GM23338 (cell line): ENCODE measurements at regions not wholly inside any gene's neighbourhood (a gene's known extent, or its start where the extent isn't known, plus 50 kb on each side); places are given as distances from the start of the nearest gene placed in this dataset.

Source experiments
- ATAC-seq: fragments of 200-7000 bp; cut with Tn5 transposase; 3 replicates; pipeline ENCODE4 v1.9.1; 2020
- DNase-seq: peaks from one replicate; pipeline ENCODE4 v3.0.0-alpha.2; 2015; ENCODE audit warnings: low spot score
- H2AFZ ChIP-seq: fragments of 200-600 bp; sonication (generic); 2 replicates; pipeline ENCODE4 v1.8.0; 2016; ENCODE audit warnings: antibody characterized with exemption, mild to moderate bottlenecking, moderate library complexity
- H3F3A ChIP-seq: fragments of 200-600 bp; sonication (generic); replicated peaks from 2 replicates; pipeline ENCODE4 v1.8.0; 2017; ENCODE audit warnings: antibody characterized with exemption, mixed run types, low read depth
- H3K27ac ChIP-seq: fragments of 200-600 bp; sonication (generic); 2 replicates; pipeline ENCODE4 v1.6.1; 2016; ENCODE audit warnings: low read depth
- H3K27me3 ChIP-seq: fragments of 200-600 bp; sonication (generic); 2 replicates; pipeline ENCODE4 v1.8.0; 2016; ENCODE audit warnings: mild to moderate bottlenecking, mixed run types, moderate library complexity; ENCODE audit not compliant: insufficient read depth
- H3K36me3 ChIP-seq: fragments of 200-600 bp; sonication (generic); 2 replicates; pipeline ENCODE4 v1.8.0; 2016; ENCODE audit warnings: mild to moderate bottlenecking; ENCODE audit not compliant: insufficient read depth
- H3K4me1 ChIP-seq: fragments of 200-600 bp; sonication (generic); 2 replicates; pipeline ENCODE4 v1.8.0; 2016; ENCODE audit warnings: mild to moderate bottlenecking, moderate library complexity; ENCODE audit not compliant: insufficient read depth
- H3K4me2 ChIP-seq: fragments of 200-600 bp; sonication (generic); 2 replicates; pipeline ENCODE4 v1.7.1; 2017; ENCODE audit warnings: mixed run types
- H3K4me3 ChIP-seq: fragments of 200-600 bp; sonication (generic); 2 replicates; pipeline ENCODE4 v1.6.1; 2016; ENCODE audit warnings: mixed run types
- H3K79me2 ChIP-seq: fragments of 200-600 bp; sonication (generic); replicated peaks from 2 replicates; pipeline ENCODE4 v1.8.0; 2017; ENCODE audit warnings: mild to moderate bottlenecking; ENCODE audit not compliant: insufficient read depth
- H3K9me2 ChIP-seq: fragments of 200-600 bp; sonication (generic); 2 replicates; pipeline ENCODE4 v1.8.0; 2017; ENCODE audit not compliant: insufficient read depth
- H4K20me1 ChIP-seq: fragments of 200-600 bp; sonication (generic); replicated peaks from 2 replicates; pipeline ENCODE4 v1.8.0; 2017; ENCODE audit warnings: mild to moderate bottlenecking; ENCODE audit not compliant: insufficient read depth
- H3K27ac Mint-ChIP-seq: 2 replicates; pipeline ENCODE4 v1.8.0; 2020; ENCODE audit warnings: inconsistent platforms, mild to moderate bottlenecking, moderate library complexity, mixed read lengths
- H3K27me3 Mint-ChIP-seq: 3 replicates; pipeline ENCODE4 v1.8.0; 2022; ENCODE audit warnings: low read depth, mild to moderate bottlenecking, moderate library complexity, mixed read lengths, inconsistent platforms; ENCODE audit not compliant: insufficient read depth, poor library complexity
- H3K36me3 Mint-ChIP-seq: 3 replicates; pipeline ENCODE4 v1.8.0; 2021; ENCODE audit warnings: low read depth, mild to moderate bottlenecking, inconsistent platforms, moderate library complexity, mixed read lengths
- H3K4me1 Mint-ChIP-seq: 3 replicates; pipeline ENCODE4 v1.8.0; 2020; ENCODE audit warnings: mild to moderate bottlenecking, inconsistent platforms, mixed read lengths
- H3K4me3 Mint-ChIP-seq: 3 replicates; pipeline ENCODE4 v1.8.0; 2021; ENCODE audit warnings: moderate library complexity, mild to moderate bottlenecking, inconsistent platforms, mixed read lengths
- H3K9me3 Mint-ChIP-seq: 3 replicates; pipeline ENCODE4 v1.8.0; 2020; ENCODE audit warnings: moderate library complexity, mild to moderate bottlenecking, inconsistent platforms, mixed read lengths
- CREB1 ChIP-seq: fragments of 250-450 bp; sonication (Bioruptor Pico); IDR thresholded peaks from 2 replicates; pipeline ENCODE4 v1.5.0; 2020; ENCODE audit warnings: low read depth, mild to moderate bottlenecking, moderate library complexity
- EZH2 ChIP-seq: fragments of 200-600 bp; sonication (generic); IDR thresholded peaks from one replicate; pipeline ENCODE4 v1.8.0; 2017; ENCODE audit warnings: antibody characterized with exemption, mild to moderate bottlenecking, low read depth; ENCODE audit not compliant: unreplicated experiment
- EZH2phosphoT487 ChIP-seq: fragments of 200-600 bp; sonication (generic); IDR thresholded peaks from one replicate; pipeline ENCODE4 v1.8.1; 2018; ENCODE audit warnings: antibody characterized with exemption; ENCODE audit not compliant: unreplicated experiment
- JUNB ChIP-seq: IDR thresholded peaks from one replicate; pipeline ENCODE4 v1.6.1; 2016; ENCODE audit warnings: antibody characterized with exemption; ENCODE audit not compliant: unreplicated experiment
- NANOG ChIP-seq: IDR thresholded peaks from 2 replicates; pipeline ENCODE4 v1.6.1; 2016; ENCODE audit warnings: antibody characterized with exemption, borderline replicate concordance
- POLR2AphosphoS5 ChIP-seq: IDR thresholded peaks from 2 replicates; pipeline ENCODE4 v1.6.1; 2016; ENCODE audit warnings: antibody characterized with exemption, low read depth
- STAT1 ChIP-seq: IDR thresholded peaks from one replicate; pipeline ENCODE4 v1.6.1; 2016; ENCODE audit warnings: antibody characterized with exemption; ENCODE audit not compliant: unreplicated experiment
- ZNF114 ChIP-seq: fragments of 250-450 bp; sonication (Bioruptor Pico); IDR thresholded peaks from 2 replicates; pipeline ENCODE4 v1.5.0; 2020; ENCODE audit warnings: mild to moderate bottlenecking, moderate library complexity
- ZNF331 ChIP-seq: fragments of 250-450 bp; sonication (Bioruptor Pico); IDR thresholded peaks from 2 replicates; pipeline ENCODE4 v1.5.0; 2020; ENCODE audit warnings: low read depth, mild to moderate bottlenecking, moderate library complexity
- TF ChIP-seq, protein P1 (sequence below): IDR thresholded peaks from one replicate; pipeline ENCODE4 v1.6.1; 2018; ENCODE audit warnings: antibody characterized with exemption; ENCODE audit not compliant: unreplicated experiment
- TF ChIP-seq, protein P2 (sequence below): fragments of 250-450 bp; sonication (Bioruptor Pico); IDR thresholded peaks from 2 replicates; pipeline ENCODE4 v1.5.0; 2020; ENCODE audit warnings: mild to moderate bottlenecking, moderate library complexity

GRCh38 chr18:29378651-29379136 lies 1201.8 kb upstream of the CDH2 start:
- Histone ChIP-seq H3K4me1 (no peaks in the 10 kb centered on the region), H3K36me3 (0 out of 2 replicates have a peak, but pooled peaks cover 2% of the 10 kb centered on the region), H2AFZ (no peak overlapping the region), H3K9me2 (no peaks in the 10 kb centered on the region; the same call in 1 of the 2 replicates), H4K20me1 (no peaks in the 10 kb centered on the region), H3K27me3 (no peaks in the 10 kb centered on the region), H3K27ac (no peak overlapping the region), H3K4me2 (no peak overlapping the region), H3F3A (no peaks in the 10 kb centered on the region), H3K79me2 (no peaks in the 10 kb centered on the region), H3K4me3 (no peak overlapping the region)
- Mint-ChIP-seq H3K27me3 (no peaks in the 10 kb centered on the region), H3K27ac (no peak overlapping the region), H3K9me3 (peaks cover 4% of the 10 kb centered on the region; the same call in 2 of the 3 replicates), H3K4me1 (no peaks in the 10 kb centered on the region), H3K4me3 (no peak overlapping the region), H3K36me3 (peaks cover 5% of the 10 kb centered on the region; the same call in 1 of the 3 replicates)
- DNase-seq (no peak), ATAC-seq (no peak)
- TF ChIP-seq JUNB = no peak
- no peak for TF ChIP-seq POLR2AphosphoS5
- TF ChIP-seq EZH2phosphoT487 = no peak
- no peak for TF ChIP-seq CREB1
- TF ChIP-seq NANOG = no peak

GRCh38 chr18:29377346-29377745 lies 1200.4 kb upstream of the CDH2 start:
- no peak for DNase-seq
- no peak for ATAC-seq
- H3K79me2 ChIP-seq = no peaks in the 10 kb centered on the region
- no peak for TF ChIP-seq ZNF331 (CRISPR knock-in tag)
- no peak for TF ChIP-seq NANOG
- TF ChIP-seq EZH2phosphoT487 = no peak
- TF ChIP-seq JUNB = no peak
- TF ChIP-seq, protein P1, sequence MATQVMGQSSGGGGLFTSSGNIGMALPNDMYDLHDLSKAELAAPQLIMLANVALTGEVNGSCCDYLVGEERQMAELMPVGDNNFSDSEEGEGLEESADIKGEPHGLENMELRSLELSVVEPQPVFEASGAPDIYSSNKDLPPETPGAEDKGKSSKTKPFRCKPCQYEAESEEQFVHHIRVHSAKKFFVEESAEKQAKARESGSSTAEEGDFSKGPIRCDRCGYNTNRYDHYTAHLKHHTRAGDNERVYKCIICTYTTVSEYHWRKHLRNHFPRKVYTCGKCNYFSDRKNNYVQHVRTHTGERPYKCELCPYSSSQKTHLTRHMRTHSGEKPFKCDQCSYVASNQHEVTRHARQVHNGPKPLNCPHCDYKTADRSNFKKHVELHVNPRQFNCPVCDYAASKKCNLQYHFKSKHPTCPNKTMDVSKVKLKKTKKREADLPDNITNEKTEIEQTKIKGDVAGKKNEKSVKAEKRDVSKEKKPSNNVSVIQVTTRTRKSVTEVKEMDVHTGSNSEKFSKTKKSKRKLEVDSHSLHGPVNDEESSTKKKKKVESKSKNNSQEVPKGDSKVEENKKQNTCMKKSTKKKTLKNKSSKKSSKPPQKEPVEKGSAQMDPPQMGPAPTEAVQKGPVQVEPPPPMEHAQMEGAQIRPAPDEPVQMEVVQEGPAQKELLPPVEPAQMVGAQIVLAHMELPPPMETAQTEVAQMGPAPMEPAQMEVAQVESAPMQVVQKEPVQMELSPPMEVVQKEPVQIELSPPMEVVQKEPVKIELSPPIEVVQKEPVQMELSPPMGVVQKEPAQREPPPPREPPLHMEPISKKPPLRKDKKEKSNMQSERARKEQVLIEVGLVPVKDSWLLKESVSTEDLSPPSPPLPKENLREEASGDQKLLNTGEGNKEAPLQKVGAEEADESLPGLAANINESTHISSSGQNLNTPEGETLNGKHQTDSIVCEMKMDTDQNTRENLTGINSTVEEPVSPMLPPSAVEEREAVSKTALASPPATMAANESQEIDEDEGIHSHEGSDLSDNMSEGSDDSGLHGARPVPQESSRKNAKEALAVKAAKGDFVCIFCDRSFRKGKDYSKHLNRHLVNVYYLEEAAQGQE = no peak
- TF ChIP-seq ZNF114 (CRISPR knock-in tag) = no peak
- no peak for TF ChIP-seq POLR2AphosphoS5
- no peak for TF ChIP-seq EZH2
- TF ChIP-seq, protein P2, sequence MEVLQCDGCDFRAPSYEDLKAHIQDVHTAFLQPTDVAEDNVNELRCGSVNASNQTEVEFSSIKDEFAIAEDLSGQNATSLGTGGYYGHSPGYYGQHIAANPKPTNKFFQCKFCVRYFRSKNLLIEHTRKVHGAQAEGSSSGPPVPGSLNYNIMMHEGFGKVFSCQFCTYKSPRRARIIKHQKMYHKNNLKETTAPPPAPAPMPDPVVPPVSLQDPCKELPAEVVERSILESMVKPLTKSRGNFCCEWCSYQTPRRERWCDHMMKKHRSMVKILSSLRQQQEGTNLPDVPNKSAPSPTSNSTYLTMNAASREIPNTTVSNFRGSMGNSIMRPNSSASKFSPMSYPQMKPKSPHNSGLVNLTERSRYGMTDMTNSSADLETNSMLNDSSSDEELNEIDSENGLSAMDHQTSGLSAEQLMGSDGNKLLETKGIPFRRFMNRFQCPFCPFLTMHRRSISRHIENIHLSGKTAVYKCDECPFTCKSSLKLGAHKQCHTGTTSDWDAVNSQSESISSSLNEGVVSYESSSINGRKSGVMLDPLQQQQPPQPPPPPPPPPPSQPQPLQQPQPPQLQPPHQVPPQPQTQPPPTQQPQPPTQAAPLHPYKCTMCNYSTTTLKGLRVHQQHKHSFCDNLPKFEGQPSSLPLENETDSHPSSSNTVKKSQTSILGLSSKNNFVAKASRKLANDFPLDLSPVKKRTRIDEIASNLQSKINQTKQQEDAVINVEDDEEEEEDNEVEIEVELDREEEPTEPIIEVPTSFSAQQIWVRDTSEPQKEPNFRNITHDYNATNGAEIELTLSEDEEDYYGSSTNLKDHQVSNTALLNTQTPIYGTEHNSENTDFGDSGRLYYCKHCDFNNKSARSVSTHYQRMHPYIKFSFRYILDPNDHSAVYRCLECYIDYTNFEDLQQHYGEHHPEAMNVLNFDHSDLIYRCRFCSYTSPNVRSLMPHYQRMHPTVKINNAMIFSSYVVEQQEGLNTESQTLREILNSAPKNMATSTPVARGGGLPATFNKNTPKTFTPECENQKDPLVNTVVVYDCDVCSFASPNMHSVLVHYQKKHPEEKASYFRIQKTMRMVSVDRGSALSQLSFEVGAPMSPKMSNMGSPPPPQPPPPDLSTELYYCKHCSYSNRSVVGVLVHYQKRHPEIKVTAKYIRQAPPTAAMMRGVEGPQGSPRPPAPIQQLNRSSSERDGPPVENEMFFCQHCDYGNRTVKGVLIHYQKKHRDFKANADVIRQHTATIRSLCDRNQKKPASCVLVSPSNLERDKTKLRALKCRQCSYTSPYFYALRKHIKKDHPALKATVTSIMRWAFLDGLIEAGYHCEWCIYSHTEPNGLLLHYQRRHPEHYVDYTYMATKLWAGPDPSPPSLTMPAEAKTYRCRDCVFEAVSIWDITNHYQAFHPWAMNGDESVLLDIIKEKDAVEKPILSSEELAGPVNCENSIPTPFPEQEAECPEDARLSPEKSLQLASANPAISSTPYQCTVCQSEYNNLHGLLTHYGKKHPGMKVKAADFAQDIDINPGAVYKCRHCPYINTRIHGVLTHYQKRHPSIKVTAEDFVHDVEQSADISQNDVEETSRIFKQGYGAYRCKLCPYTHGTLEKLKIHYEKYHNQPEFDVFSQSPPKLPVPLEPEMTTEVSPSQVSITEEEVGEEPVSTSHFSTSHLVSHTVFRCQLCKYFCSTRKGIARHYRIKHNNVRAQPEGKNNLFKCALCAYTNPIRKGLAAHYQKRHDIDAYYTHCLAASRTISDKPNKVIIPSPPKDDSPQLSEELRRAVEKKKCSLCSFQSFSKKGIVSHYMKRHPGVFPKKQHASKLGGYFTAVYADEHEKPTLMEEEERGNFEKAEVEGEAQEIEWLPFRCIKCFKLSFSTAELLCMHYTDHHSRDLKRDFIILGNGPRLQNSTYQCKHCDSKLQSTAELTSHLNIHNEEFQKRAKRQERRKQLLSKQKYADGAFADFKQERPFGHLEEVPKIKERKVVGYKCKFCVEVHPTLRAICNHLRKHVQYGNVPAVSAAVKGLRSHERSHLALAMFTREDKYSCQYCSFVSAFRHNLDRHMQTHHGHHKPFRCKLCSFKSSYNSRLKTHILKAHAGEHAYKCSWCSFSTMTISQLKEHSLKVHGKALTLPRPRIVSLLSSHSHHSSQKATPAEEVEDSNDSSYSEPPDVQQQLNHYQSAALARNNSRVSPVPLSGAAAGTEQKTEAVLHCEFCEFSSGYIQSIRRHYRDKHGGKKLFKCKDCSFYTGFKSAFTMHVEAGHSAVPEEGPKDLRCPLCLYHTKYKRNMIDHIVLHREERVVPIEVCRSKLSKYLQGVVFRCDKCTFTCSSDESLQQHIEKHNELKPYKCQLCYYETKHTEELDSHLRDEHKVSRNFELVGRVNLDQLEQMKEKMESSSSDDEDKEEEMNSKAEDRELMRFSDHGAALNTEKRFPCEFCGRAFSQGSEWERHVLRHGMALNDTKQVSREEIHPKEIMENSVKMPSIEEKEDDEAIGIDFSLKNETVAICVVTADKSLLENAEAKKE (CRISPR knock-in tag) = no peak
- TF ChIP-seq CREB1 = no peak
- TF ChIP-seq STAT1 = no peak

More at GRCh38 chr18:29377346-29377745, 1200.4 kb upstream of the CDH2 start:
- Histone ChIP-seq H3K36me3 (peaks cover 5% of the 10 kb centered on the region; the same call in 1 of the 2 replicates), H4K20me1 (no peaks in the 10 kb centered on the region), H3K27me3 (no peaks in the 10 kb centered on the region), H3K27ac (no peak overlapping the region), H3K9me2 (no peaks in the 10 kb centered on the region), H3K4me1 (no peaks in the 10 kb centered on the region), H3F3A (no peaks in the 10 kb centered on the region), H3K4me2 (no peak overlapping the region), H3K4me3 (no peak overlapping the region), H2AFZ (no peak overlapping the region)
- Mint-ChIP-seq H3K36me3 (peaks cover 11% of the 10 kb centered on the region; the same call in 2 of the 3 replicates), H3K27ac (no peak overlapping the region), H3K27me3 (no peaks in the 10 kb centered on the region), H3K4me1 (no peaks in the 10 kb centered on the region), H3K4me3 (no peak overlapping the region), H3K9me3 (peaks cover 11% of the 10 kb centered on the region)
